ENCODE measurements at regions not wholly inside any gene's neighbourhood (a gene's known extent, or its start where the extent isn't known, plus 50 kb on each side); places are given as distances from the start of the nearest gene placed in this dataset.

DNA sequence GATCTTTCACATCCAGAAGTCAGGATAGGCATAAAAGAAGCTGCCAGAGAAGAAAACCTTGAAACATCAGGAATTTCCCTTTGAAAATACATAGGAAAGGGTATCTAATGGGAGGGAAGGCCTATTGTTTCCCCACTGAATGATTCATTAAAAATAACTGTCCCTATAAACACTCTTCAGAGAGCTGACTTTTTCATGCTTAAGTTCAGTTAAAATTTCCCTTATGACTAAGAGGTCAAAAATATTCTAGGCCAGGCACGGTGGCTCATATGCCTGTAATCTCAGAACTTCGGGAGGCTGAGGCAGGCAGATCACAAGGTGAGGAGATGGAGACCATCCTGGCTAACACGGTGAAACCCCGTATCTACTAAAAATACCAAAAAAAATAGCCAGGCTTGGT lies 499.5 kb downstream of the ENC1 start:
- WGBS, 3 donors, result 62 to 70% (median 65%) methylated on average over 4 of the region's 4 CpGs
- no peaks in the 10 kb centered on the region for H3K36me3 ChIP-seq
- intact Hi-C loops (cut with DNase I), result no loop called here
- H3K27ac ChIP-seq, result no peak overlapping the region
- H3K4me3 ChIP-seq, result no peak overlapping the region
- H3K27me3 ChIP-seq, result no peaks in the 10 kb centered on the region
- TF ChIP-seq EP300 (IDR thresholded peaks at IDR 0.05) (no peak), POLR2A (IDR thresholded peaks at IDR 0.05) (no peak)
- TF ChIP-seq, protein P1, sequence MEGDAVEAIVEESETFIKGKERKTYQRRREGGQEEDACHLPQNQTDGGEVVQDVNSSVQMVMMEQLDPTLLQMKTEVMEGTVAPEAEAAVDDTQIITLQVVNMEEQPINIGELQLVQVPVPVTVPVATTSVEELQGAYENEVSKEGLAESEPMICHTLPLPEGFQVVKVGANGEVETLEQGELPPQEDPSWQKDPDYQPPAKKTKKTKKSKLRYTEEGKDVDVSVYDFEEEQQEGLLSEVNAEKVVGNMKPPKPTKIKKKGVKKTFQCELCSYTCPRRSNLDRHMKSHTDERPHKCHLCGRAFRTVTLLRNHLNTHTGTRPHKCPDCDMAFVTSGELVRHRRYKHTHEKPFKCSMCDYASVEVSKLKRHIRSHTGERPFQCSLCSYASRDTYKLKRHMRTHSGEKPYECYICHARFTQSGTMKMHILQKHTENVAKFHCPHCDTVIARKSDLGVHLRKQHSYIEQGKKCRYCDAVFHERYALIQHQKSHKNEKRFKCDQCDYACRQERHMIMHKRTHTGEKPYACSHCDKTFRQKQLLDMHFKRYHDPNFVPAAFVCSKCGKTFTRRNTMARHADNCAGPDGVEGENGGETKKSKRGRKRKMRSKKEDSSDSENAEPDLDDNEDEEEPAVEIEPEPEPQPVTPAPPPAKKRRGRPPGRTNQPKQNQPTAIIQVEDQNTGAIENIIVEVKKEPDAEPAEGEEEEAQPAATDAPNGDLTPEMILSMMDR (IDR thresholded peaks at IDR 0.05), result no peak
- no peak for DNase-seq
- H3K4me1 ChIP-seq (ENCODE audit: insufficient read depth), result peaks cover 1% of the 10 kb centered on the region
- no peaks in the 10 kb centered on the region for H3K9me3 ChIP-seq

DNA sequence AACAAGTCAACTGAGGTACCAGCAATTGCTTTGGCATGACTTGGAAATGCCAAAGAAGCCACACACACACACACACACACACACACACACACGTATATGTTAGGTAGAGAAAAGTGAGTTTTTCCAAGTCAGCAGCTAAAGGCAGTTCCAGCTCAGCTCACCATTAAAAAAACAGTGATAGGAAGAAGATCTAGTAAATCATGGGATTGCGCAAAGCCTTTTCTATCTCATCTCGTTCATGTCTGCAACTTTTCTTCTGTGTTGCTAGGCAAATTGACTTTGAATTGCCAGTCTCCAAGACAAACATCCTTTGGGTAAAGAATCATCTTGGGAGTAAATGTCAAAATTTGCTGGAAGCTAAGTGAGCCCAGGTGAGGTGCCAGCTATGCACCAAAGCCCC lies 500.1 kb downstream of the ENC1 start:
- WGBS, 3 donors, result 78 to 82% (median 79%) methylated on average over 3 of the region's 3 CpGs

GRCh38 chr5:74139589-74139988 lies 500.9 kb downstream of the ENC1 start:
- DNase-seq, result no peak
- WGBS, 3 donors, result 96 to 98% (median 97%) methylated on average over 6 of the region's 6 CpGs
- peaks cover 1% of the 10 kb centered on the region for H3K4me1 ChIP-seq (ENCODE audit: insufficient read depth)
- no peak overlapping the region for H3K4me3 ChIP-seq
- no peaks in the 10 kb centered on the region for H3K9me3 ChIP-seq
- no peaks in the 10 kb centered on the region for H3K36me3 ChIP-seq
- intact Hi-C loops (cut with DNase I), result no loop called here
- no peaks in the 10 kb centered on the region for H3K27me3 ChIP-seq
- no peak overlapping the region for H3K27ac ChIP-seq
- TF ChIP-seq POLR2A (IDR thresholded peaks at IDR 0.05) (no peak), EP300 (IDR thresholded peaks at IDR 0.05) (no peak)
- TF ChIP-seq, protein P1 (IDR thresholded peaks at IDR 0.05), result no peak

More for the DNA sequence above, 500.1 kb downstream of the ENC1 start:
- TF ChIP-seq EP300 (IDR thresholded peaks at IDR 0.05) (no peak), POLR2A (IDR thresholded peaks at IDR 0.05) (no peak)
- TF ChIP-seq, protein P1 (IDR thresholded peaks at IDR 0.05), result no peak
- no peak overlapping the region for H3K4me3 ChIP-seq
- H3K36me3 ChIP-seq, result no peaks in the 10 kb centered on the region
- intact Hi-C loops (cut with DNase I), result no loop called here
- DNase-seq, result no peak
- peaks cover 1% of the 10 kb centered on the region for H3K4me1 ChIP-seq (ENCODE audit: insufficient read depth)
- no peaks in the 10 kb centered on the region for H3K9me3 ChIP-seq
- H3K27me3 ChIP-seq, result no peaks in the 10 kb centered on the region
- no peak overlapping the region for H3K27ac ChIP-seq

DNA sequence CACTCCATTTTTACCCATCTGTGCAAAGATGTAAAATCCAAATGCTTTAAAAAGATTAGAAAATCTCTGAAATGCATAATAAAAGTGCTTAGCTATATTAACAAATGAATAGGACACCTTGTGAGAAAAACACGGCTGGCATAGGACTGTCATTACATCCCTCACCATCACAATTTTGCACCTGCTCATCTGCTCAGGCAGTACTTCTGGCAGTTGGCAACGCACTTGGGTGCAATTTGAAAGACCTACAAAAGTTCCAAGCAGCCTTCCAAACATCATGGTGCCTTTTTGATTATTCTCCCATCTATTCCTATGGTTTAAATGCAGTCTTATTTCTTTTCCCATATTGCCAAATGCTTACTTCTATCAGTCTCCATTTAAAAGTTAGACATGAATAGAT lies 501.8 kb downstream of the ENC1 start:
- no peak for DNase-seq
- Histone ChIP-seq H3K27me3 (no peaks in the 10 kb centered on the region), H3K9me3 (no peaks in the 10 kb centered on the region), H3K36me3 (no peaks in the 10 kb centered on the region), H3K4me3 (no peak overlapping the region), H3K4me1 (ENCODE audit: insufficient read depth) (peaks cover 1% of the 10 kb centered on the region), H3K27ac (no peak overlapping the region)
- intact Hi-C loops (cut with DNase I), result no loop called here
- TF ChIP-seq, protein P1 (IDR thresholded peaks at IDR 0.05), result no peak
- TF ChIP-seq EP300 (IDR thresholded peaks at IDR 0.05), result no peak
- no peak for TF ChIP-seq POLR2A (IDR thresholded peaks at IDR 0.05)
- 85 to 92% (median 86%) methylated on average over 2 of the region's 2 CpGs for WGBS, 3 donors

Measured in ovary (tissue), 7 donors.